ENCODE measurements at regions not wholly inside any gene's neighbourhood (a gene's known extent, or its start where the extent isn't known, plus 50 kb on each side); places are given as distances from the start of the nearest gene placed in this dataset.
A peak's percentile ranks its signal among the peaks of the same experiment; 100 is the strongest.

GRCh38 chr15:99921101-99921500 lies 187.9 kb upstream of the LYSMD4 start:
- in situ Hi-C loops (cut with HindIII; ENCODE audit: low pct_unique_long_range_greater_than_20kb, low sequenced_read_pairs) = no loop called here
- DNase-seq (ENCODE audit: low read depth in 1 of 2, low spot score in 1 of 2) = no peak

GRCh38 chr15:99918072-99918471 lies 184.8 kb upstream of the LYSMD4 start:
- no peak for TF ChIP-seq JUND (IDR thresholded peaks at IDR 0.05; ENCODE audit: low read depth)
- in situ Hi-C loops (cut with HindIII; ENCODE audit: low pct_unique_long_range_greater_than_20kb, low sequenced_read_pairs) = no loop called here
- no peak for DNase-seq (ENCODE audit: low read depth in 1 of 2, low spot score in 1 of 2)

More at GRCh38 chr15:99921101-99921500, 187.9 kb upstream of the LYSMD4 start:
- no peak for TF ChIP-seq JUND (IDR thresholded peaks at IDR 0.05; ENCODE audit: low read depth)

GRCh38 chr15:99917252-99917651 lies 184.0 kb upstream of the LYSMD4 start:
- no peak for TF ChIP-seq JUND (IDR thresholded peaks at IDR 0.05; ENCODE audit: low read depth)
- no peak for DNase-seq (ENCODE audit: low read depth in 1 of 2, low spot score in 1 of 2)
- in situ Hi-C loops (cut with HindIII; ENCODE audit: low pct_unique_long_range_greater_than_20kb, low sequenced_read_pairs) = no loop called here

DNA sequence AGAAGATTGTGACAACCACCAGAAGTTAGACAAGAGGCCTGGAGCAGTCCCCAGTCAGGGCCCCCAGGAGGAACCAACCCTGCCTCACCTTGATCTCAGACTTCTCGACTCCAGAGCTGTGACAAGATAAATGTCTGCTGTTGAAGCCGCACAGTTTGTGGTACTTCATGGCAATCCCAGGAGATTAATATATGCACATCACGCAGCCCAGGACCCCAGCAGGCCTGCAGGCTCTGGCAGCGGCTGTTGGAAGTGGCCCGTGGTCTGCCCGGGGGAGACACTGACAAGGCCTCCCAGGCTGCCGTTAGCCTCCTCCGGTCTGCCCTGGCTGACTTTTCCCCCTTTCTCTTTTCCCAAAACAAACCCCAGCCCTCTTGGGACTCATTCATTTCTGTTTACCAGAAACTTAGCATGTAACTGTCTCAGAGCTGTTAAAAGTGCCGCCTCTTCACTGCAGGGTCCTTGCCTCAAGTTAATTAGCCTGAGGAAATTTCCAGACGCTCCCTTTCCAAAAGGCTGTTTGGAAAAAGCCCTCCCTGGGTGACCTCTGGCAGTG lies 183.5 kb upstream of the LYSMD4 start:
- in situ Hi-C loops (cut with HindIII; ENCODE audit: low pct_unique_long_range_greater_than_20kb, low sequenced_read_pairs) = no loop called here
- no peak for TF ChIP-seq JUND (IDR thresholded peaks at IDR 0.05; ENCODE audit: low read depth)
- no peak for DNase-seq (ENCODE audit: low read depth in 1 of 2, low spot score in 1 of 2)

GRCh38 chr15:99914723-99915122 lies 181.5 kb upstream of the LYSMD4 start:
- in situ Hi-C loops (cut with HindIII; ENCODE audit: low pct_unique_long_range_greater_than_20kb, low sequenced_read_pairs) = no loop called here
- no peak for DNase-seq (ENCODE audit: low read depth in 1 of 2, low spot score in 1 of 2)
- no peak for TF ChIP-seq JUND (IDR thresholded peaks at IDR 0.05; ENCODE audit: low read depth)

GRCh38 chr15:99911816-99912215 lies 178.6 kb upstream of the LYSMD4 start:
- TF ChIP-seq JUND (IDR thresholded peaks at IDR 0.05; ENCODE audit: low read depth) = no peak
- in situ Hi-C loops (cut with HindIII; ENCODE audit: low pct_unique_long_range_greater_than_20kb, low sequenced_read_pairs) = no loop called here
- DNase-seq (ENCODE audit: low read depth in 1 of 2, low spot score in 1 of 2) = no peak

DNA sequence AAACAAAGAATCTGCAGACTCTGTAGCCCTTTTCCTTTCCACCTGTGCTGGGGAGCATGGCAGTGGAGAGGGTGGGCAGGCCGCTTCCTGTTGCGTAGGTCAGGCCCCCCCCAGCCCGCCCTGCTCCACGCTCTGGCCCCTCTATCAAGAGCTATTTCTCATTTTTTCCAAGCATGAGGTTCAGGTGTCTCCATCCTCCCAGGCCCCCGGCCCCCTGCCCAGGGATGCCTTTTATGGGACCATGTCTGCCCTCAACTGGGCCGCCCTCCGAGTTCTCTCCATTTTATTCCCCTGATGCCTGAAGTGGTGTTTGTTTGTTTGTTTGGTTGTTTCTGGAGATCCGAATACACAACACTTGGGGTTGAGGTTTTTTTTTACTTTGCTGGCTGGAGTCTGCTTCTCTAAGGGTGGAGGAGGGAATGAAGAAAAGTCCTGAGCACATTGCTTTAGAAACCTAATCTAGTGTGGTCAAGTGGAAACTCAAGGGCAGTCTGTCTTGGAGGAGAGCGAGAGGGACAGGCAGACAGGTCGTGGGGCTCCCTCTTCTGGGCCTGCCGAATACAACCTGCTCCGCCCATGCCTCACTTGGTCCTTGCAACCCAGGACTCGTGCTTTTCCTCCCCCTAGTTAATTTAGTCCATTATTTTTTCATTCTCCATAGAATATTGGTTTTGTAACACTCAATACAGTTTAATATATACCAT lies 176.5 kb upstream of the LYSMD4 start:
- no peak for TF ChIP-seq JUND (IDR thresholded peaks at IDR 0.05; ENCODE audit: low read depth)
- in situ Hi-C loops (cut with HindIII; ENCODE audit: low pct_unique_long_range_greater_than_20kb, low sequenced_read_pairs) = no loop called here
- peak; percentile 48 to 59 for DNase-seq (ENCODE audit: low read depth in 1 of 2, low spot score in 1 of 2)

- in situ Hi-C loops (cut with HindIII; ENCODE audit: low pct_unique_long_range_greater_than_20kb, low sequenced_read_pairs) = no loop called here
- DNase-seq (ENCODE audit: low read depth in 1 of 2, low spot score in 1 of 2) = no peak
- no peak for TF ChIP-seq JUND (IDR thresholded peaks at IDR 0.05; ENCODE audit: low read depth)
Observed at GRCh38 chr15:99907698-99908097, 174.5 kb upstream of the LYSMD4 start.

GRCh38 chr15:99906793-99907192 lies 173.6 kb upstream of the LYSMD4 start:
- no peak for DNase-seq (ENCODE audit: low read depth in 1 of 2, low spot score in 1 of 2)
- no peak for TF ChIP-seq JUND (IDR thresholded peaks at IDR 0.05; ENCODE audit: low read depth)
- in situ Hi-C loops (cut with HindIII; ENCODE audit: low pct_unique_long_range_greater_than_20kb, low sequenced_read_pairs) = no loop called here

- TF ChIP-seq JUND (IDR thresholded peaks at IDR 0.05; ENCODE audit: low read depth) = no peak
- no peak for DNase-seq (ENCODE audit: low read depth in 1 of 2, low spot score in 1 of 2)
- in situ Hi-C loops (cut with HindIII; ENCODE audit: low pct_unique_long_range_greater_than_20kb, low sequenced_read_pairs) = no loop called here
Observed at GRCh38 chr15:99906311-99906710, 173.1 kb upstream of the LYSMD4 start.

DNA sequence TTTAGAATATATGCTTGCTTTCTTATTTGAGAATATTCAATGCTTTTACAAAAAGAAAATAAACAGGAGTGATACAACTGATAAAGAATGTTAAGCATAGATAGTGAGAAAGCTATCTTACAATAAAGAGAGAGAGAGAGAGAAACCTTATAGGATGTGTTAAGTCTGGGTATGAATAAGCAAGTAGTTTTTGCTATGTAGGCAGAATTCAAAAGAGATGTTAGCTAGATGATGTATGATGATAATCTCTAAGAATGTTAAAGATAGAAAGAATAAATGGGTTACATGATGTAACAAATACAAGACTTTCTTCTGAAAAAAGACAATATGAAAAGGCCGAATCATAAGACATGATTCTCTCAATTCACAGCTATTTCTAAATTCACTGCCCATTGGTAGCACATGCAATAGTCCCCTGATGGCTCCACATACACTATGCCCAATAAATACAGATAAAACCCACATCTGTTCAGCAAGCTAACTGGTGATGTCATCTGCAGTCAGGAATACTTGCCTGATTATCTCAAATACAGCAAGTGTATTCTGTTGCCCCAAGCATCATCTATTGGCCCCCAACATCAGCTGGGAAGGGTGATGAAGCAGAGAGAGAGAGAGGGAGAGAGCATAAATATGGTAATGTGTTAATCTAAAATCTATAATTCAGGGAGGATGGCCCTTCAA lies 169.2 kb upstream of the LYSMD4 start:
- in situ Hi-C loops (cut with HindIII; ENCODE audit: low pct_unique_long_range_greater_than_20kb, low sequenced_read_pairs) = no loop called here
- no peak for TF ChIP-seq JUND (IDR thresholded peaks at IDR 0.05; ENCODE audit: low read depth)
- no peak for DNase-seq (ENCODE audit: low read depth in 1 of 2, low spot score in 1 of 2)

GRCh38 chr15:99895956-99896311 lies 162.7 kb upstream of the LYSMD4 start:
- in situ Hi-C loops (cut with HindIII; ENCODE audit: low pct_unique_long_range_greater_than_20kb, low sequenced_read_pairs) = no loop called here
- TF ChIP-seq JUND (IDR thresholded peaks at IDR 0.05; ENCODE audit: low read depth) = no peak
- no peak for DNase-seq (ENCODE audit: low read depth in 1 of 2, low spot score in 1 of 2)

GRCh38 chr15:99895189-99895955 lies 162.1 kb upstream of the LYSMD4 start:
- in situ Hi-C loops (cut with HindIII; ENCODE audit: low pct_unique_long_range_greater_than_20kb, low sequenced_read_pairs) = no loop called here
- DNase-seq (ENCODE audit: low read depth in 1 of 2, low spot score in 1 of 2) = no peak
- TF ChIP-seq JUND (IDR thresholded peaks at IDR 0.05; ENCODE audit: low read depth) = no peak
